A204.1 (cell line): ENCODE measurements at regions not wholly inside any gene's neighbourhood (a gene's known extent, or its start where the extent isn't known, plus 50 kb on each side); places are given as distances from the start of the nearest gene placed in this dataset.

Experiments
- FAIRE-seq: peaks from 2 replicates; lab custom pipeline; 2012; peaks lifted over from hg19 to GRCh38; lab: Jason Lieb, UNC

GRCh38 chr18:56545464-56545863 is 92.9 kb downstream of the TXNL1 start:
- FAIRE-seq = no peak

DNA sequence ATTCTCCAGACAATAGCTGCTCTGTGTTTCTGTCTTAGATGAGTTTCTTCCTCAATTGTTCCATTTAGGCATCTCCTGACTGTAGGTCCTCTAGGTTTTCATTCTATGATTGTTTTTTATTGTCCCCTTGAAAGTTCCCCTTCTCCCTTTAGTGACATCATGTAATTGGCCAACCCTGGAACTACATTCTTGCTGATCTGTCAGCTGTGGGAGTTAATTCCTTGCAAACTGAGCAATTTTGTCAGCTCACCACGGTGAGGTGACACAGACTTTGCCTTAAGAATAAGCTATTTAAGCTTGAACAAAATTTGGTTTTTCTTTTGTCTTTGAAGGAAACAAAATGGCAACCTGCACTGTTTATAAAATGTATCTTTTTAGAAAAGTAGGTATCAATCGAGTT is 95.9 kb downstream of the TXNL1 start:
- FAIRE-seq = no peak

DNA sequence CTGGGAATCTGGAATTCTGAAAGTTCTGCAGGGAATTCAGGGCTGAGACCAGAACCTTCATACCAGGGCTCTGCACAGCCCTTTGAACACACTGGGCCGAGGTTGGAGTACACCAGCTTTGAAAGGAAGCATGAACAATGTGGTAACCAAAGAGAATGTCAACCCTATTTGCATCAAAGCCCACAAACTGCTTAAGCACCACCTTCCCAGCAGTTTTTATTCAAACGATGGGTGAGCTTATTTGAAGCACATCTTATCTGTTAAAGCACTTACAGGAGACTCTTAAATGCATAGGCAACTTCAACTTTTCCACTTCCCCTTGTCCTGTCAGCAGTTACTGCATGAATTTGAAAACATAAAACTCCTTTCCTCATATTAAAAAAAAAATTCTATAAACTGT is 96.6 kb downstream of the TXNL1 start:
- FAIRE-seq = no peak

DNA sequence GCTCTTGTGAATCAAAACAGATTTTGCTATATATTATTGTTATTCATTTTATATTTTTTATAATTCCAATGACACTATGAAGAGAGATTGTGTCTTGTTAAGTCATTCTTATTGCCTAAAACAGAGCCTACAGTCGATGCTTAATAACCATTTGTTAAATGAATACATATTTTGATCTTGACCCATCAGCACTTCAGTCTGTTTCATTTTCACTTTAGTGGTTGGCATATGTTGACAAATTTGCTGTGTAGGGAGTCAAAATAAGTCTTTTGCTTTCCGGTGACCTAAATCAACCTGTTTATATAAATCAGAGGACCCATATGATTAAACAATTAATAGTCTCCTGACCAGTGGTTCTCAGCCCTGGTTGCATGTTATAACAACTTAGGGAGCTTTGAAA is 97.1 kb downstream of the TXNL1 start:
- no peak for FAIRE-seq

DNA sequence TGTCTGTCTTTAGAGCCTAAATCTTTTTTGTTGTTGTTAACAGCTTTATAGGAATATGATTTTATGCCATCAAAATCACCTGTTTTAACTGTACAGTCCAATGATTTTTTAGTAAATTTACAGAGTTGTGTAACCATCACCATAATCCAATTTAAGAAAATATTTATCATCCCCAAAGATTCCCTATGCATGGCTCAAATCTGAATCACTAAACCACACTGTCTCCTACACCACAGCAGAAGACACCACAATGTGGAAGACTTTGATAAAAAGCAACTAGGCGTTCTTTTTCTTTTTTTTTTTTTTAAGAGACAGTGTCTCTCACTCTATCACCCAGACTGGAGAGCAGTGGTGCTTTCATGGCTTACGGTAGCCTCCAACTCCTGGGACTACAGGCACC is 99.6 kb downstream of the TXNL1 start:
- FAIRE-seq = no peak

DNA sequence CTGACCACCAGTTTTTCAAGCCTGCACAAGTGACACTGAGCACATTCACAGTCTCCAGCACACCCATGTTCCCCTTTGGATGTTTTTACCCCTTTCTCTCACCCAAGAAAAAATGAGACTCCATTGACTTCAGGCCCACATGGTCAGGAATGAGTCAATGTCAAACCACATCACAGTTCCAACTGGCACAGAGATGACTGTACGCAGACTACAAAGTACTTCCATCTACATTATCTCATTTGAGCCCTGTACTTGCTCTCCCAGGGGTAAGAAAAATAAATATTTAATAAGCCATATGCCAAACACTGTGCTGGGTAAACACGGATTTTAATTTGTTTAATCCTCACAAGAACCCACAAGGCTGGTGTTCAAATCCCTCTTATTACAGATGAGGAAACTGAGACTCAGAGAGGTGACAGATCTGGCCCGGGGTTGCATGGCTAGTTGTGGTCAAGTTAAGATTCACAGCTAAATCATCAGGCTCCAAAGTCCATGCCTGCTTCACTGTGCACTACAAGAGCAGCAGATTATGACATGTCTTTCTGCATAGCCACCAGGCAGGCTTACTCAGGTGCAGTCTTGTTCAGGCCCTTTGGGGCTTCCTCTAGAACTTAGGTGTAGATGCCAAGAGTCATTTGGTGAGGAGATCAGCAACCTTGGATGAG is 106.1 kb downstream of the TXNL1 start:
- no peak for FAIRE-seq

DNA sequence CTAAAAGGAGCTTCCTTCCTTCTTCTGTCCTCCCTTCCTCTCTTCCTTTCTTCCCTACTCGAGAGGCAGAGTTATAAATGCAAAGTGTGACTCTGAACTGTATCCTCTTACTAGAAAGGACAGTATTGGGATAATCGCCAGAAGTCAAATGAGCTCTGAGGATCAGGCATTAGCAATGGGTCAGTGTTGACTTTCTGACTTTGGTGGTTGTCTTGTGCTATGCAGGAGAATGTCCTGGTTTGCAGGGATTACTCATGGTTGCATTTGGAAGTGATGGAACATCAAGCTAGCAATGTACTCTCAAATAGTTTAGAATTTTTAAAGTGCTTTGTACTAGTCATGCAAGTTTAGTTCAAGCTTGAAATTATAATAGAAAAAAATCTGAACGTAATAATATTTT is 115.6 kb downstream of the TXNL1 start:
- FAIRE-seq = no peak

DNA sequence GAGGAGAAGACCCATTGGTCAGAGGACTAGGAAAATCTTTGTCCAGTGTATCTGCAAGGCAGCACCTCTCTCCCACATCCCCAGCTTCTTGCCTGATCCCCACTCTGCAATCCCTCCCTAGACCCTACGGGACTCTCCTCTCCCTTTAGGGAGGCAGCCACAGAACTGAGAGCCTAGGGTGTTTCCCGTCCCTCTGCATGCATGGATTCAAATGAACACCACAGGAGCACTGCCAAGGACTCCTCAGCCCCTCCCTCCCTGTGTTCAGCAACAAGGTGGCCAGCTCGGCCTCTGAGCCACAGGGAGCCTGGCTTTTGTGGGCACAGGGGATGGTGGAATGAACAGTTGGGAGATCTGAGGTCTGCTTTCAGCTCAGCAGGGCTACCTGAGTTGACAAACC is 117.1 kb downstream of the TXNL1 start:
- no peak for FAIRE-seq

GRCh38 chr18:56517761-56518160 is 120.6 kb downstream of the TXNL1 start:
- FAIRE-seq = no peak

GRCh38 chr18:56517196-56517595 is 121.2 kb downstream of the TXNL1 start:
- FAIRE-seq = no peak

DNA sequence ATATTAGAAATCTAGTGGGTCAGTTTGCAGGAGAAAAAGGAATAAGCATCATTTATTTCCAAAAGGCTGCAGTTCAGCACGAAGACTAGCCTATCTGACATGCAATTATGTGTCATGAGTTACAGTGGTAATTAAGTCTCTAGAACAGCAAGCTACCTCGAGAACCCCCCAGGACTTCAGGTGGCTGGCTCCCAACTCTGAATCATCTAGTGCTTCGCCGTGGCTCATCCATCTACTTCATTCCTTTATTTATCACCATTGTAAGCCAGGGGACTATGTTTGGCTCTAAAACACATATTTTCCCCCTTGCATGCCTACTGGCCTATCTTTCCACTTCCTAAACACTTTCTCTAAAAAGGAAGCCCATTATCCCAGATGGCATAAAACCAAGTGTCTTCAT is 121.6 kb downstream of the TXNL1 start:
- no peak for FAIRE-seq

DNA sequence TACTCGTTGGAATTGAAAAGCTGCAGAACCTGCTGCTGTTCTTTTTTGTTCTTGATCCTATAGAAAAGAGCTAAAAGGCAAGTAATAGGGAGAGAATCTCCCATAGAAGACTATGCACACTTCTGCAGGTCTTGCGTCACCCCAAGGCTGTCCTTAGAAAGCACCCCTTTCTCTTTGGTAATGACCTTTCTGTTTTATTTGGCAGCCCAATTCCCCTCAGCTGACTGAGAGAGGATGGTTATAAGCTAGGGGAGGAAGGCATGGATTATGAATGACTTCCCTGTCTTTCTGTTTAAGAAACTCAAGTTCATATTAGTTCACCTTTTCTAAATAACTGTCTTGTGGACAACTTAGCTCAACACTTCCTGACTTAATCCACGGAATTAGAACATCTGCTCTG is 122.9 kb downstream of the TXNL1 start:
- no peak for FAIRE-seq

DNA sequence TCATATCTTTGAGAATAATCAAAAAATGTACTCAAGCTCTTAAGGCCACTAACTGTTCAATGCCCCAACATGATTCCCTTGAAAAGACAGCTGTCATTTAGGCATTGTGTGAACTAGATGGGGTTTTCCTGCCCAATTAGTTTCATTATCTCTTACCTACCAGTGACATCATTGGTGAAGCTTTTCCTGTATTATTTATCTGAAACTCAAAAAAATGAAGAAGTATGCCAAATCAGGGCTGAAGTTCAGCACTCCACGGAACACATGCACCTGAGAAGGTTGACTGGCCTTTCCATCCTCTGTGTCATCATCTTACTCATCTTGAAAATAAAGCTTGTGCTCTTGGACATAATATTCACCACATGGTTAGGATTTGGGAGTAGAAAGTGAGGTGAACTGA is 126.4 kb downstream of the TXNL1 start:
- no peak for FAIRE-seq

GRCh38 chr18:56510108-56510507 is 128.3 kb downstream of the TXNL1 start:
- FAIRE-seq = no peak

GRCh38 chr18:56509656-56510055 is 128.7 kb downstream of the TXNL1 start:
- no peak for FAIRE-seq

DNA sequence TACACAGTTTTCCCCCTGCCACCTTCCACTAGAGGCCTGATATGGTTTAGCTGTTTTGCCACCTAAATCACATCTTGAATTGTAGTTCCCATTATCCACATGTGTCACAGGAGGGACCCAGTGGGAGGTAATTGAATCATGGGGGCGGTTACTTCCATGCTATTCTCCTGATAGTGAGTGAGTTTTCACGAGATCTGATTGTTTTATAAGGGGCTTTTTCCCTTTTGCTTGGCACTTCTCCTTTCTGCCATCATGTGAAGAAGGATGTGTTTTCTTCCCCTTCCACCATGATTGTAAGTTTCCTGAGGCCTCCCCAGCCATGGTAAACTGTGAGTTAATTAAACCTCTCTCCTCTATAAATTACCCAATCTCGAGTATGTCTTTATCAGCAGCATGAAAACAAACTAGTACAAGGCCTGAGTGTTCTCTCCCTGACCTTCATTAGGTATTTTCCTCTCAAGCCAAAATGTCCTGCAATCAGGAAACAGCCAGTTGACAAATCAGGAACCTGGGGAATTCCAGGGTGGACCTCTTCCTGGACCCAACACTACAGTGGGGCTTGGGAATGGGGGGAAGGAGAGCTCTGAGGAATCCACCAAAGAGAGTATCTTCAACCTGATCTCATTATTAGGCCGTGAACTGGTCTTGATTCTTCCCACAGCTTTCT is 129.9 kb downstream of the TXNL1 start:
- no peak for FAIRE-seq

GRCh38 chr18:56505971-56506370 is 132.4 kb downstream of the TXNL1 start:
- no peak for FAIRE-seq

DNA sequence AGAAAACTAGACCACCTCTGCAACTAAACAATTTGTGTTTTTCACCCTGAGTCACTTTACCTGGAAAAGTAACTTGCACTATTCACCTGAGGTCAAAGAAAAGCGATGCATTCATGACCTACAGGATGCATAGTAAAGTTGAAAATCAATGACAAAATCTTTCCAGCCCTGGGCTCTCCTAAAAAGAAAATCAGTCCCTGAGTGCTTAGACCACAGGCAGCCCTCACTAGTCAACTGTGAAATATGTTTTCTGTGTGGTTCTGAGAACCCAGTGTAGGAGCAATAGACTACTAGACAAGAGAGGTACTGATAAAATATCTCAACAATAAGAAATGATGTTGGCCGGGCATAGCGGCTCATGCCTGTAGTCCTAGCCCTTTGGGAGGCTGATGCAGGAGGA is 133.1 kb downstream of the TXNL1 start:
- FAIRE-seq = no peak

GRCh38 chr18:56501896-56502295 is 136.5 kb downstream of the TXNL1 start:
- no peak for FAIRE-seq

DNA sequence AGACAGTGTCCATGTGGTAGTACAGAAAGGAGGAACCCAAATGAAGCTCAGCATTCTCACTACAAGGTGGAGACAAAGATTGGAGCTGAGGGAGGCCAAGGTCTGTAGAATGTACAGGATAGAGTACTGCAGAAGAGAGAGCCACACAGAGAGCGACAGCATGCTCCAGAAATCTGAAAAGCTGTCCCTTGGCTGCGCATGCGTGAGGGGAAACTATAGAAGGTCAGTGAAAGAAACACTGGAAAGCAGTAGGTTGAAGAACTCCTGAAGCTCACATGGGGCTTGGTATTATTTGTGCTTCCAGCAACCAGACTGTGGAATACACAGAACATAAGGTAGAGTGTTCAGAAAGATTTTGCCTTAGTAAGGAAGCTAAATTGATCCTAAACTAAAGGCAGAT is 142.5 kb downstream of the TXNL1 start:
- no peak for FAIRE-seq

DNA sequence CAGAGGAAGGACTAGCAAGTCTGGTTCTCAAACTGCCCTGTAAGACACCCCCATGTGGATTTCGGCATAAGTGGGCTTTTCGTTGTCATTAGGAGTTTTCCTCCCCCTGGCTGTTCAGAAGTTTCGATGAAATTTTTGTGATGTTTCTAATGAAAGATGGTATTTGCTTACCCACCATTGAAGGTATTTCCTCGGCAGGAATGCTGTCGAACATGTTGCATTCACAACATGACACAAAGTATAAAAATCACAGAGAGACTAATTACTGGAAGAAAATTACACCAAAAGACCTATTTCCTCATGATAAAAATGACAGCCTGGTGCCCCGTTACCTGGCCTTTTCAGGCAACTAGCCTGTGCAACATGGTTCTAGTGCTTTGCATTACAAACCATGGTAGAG is 144.9 kb downstream of the TXNL1 start:
- no peak for FAIRE-seq

DNA sequence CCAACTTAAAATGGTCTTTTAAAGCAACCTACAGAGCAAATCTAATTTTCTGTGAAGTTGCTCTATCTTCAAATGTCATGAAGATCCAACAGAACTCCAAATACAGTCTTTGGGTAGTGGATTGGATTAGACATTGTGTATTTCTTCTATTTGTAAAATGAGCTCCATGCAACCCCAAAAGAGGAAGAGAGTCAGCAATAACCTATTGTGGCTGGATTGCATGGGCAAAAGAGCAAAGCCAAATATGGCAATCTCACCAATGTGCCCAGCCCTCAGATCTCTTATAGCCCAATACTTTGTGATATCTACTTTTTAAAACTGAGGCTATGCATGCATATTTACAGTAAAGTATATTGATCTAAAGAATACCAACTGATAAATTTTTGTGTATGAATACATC is 146.3 kb downstream of the TXNL1 start:
- no peak for FAIRE-seq

DNA sequence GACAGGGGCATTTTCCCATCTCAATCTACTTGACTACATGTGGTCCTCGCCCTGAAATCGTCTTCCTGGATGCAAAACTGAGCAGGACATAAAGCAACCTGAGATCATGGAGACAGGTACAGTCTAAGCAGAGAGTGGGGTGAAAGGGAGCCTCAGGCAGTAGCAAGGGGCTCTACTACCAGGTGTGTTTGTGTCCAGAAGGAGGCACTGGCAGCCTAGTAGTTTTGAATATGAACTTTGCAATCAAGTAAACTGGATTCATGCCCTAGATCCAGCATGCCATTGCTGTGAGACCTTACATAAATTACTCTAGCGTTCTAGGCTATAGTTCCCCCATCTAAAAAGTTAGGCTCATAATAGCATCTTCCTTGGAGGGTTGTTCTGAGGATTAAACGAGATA is 147.4 kb downstream of the TXNL1 start:
- FAIRE-seq = no peak

DNA sequence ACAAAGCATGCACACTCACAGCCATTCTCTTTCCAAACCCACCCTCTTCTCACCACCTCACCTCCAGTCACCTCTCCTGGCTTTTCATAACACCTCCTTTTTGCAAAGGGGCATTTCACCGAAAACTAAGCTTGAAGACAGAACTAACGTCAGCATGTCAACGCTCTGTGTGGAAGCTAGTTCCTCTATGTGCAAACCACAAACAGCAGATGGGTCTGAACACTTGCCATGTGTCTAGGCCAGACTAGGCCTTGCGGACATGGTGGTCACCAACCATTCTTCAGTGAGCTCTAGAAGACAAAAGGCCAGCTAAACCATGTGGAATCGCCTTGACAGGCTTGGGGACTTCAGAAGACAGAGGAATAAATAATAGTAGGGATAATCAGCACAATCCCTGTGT is 148.5 kb downstream of the TXNL1 start:
- FAIRE-seq = no peak

- FAIRE-seq = no peak
These were observed 149.7 kb downstream of the TXNL1 start for GRCh38 chr18:56488739-56489138.
